Gastrocnemius medialis (tissue), 4 donors: ENCODE measurements at regions not wholly inside any gene's neighbourhood (a gene's known extent, or its start where the extent isn't known, plus 50 kb on each side); places are given as distances from the start of the nearest gene placed in this dataset.

Experiments used
- CTCF ChIP-seq, 5 experiments: fragments of 450-650 bp in 3 of 5; fragments of 200-600 bp in 2 of 5; sonication (generic) in 2 of 5; IDR thresholded peaks in 4 of 5; conservative IDR thresholded peaks in 1 of 5; 1 replicate in 4 of 5; 2 replicates in 1 of 5; pipeline ENCODE4 v1.5.1; 2016 to 2019; ENCODE audit warnings: antibody characterized with exemption in 5 of 5, mild to moderate bottlenecking in 3 of 5, moderate library complexity in 3 of 5
- POLR2A ChIP-seq, 2 donors: fragments of 450-650 bp; IDR thresholded peaks; one replicate each; pipeline ENCODE4 v1.6.1; 2017; ENCODE audit warnings: antibody characterized with exemption in 2 of 2, mild to moderate bottlenecking in 2 of 2, moderate library complexity in 2 of 2

GRCh38 chr18:67770520-67770919 lies 254.0 kb upstream of the DSEL start:
- TF ChIP-seq CTCF (IDR thresholded peaks at IDR 0.05 in 4 of 5, conservative IDR thresholded peaks at IDR 0.05 in 1 of 5): no peak
- TF ChIP-seq POLR2A (IDR thresholded peaks at IDR 0.05): no peak
